ENCODE measurements at regions not wholly inside any gene's neighbourhood (a gene's known extent, or its start where the extent isn't known, plus 50 kb on each side); places are given as distances from the start of the nearest gene placed in this dataset.

DNA sequence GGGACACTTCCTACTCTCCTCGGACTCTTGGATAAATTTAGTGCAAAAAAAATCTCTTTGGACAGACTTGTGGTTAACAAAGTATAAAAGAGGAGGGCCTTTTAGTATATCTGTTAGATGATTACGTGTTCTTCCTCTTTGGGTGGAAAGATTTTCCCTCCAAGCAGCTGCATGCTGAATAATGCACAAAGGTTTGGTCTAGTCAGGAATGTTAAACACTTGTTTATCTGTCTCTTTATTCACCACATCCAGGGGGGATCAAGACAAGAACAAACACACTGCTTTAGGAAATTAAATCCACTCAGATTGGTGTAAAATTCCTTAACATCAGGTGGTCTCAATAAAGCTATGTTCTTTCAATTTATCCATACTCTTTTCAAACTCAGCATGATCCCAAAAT lies 260.9 kb upstream of the CHD6 start:
- no peaks in the 10 kb centered on the region for H3K27me3 ChIP-seq (ENCODE audit: control insufficient read depth, insufficient read depth, low read length)
- H3K27ac ChIP-seq (ENCODE audit: insufficient read depth, low read length), result no peak overlapping the region
- in situ Hi-C loops (cut with MboI; ENCODE audit: low sequenced_read_pairs), result no loop called here
- no peak overlapping the region for H2AK9ac ChIP-seq (replicated peaks; ENCODE audit: low read depth, low read length, poor library complexity)
- no peak overlapping the region for H3K23ac ChIP-seq (ENCODE audit: low read depth, low read length)
- H3K56ac ChIP-seq (ENCODE audit: extremely low read depth, insufficient read depth, low read length), result no peak overlapping the region
- no peak overlapping the region for H4K91ac ChIP-seq (ENCODE audit: insufficient read depth, low read depth, low read length)
- no peak for ATAC-seq (ENCODE audit: low read depth)
- no peak overlapping the region for H2BK20ac ChIP-seq (ENCODE audit: low read depth, low read length)
- no peak overlapping the region for H3K9ac ChIP-seq (ENCODE audit: low read depth, low read length)
- H4K20me1 ChIP-seq (ENCODE audit: insufficient read depth, low read length), result no peaks in the 10 kb centered on the region
- H3K4me3 ChIP-seq (ENCODE audit: insufficient read depth, low read depth, low read length), result no peak overlapping the region
- no CpG with 5 or more reads among the region's 2 CpGs for WGBS, 2 experiments (ENCODE audit: extremely low coverage in 2 of 2, insufficient read length in 1 of 2)
- H2BK15ac ChIP-seq (ENCODE audit: low read depth, low read length), result no peak overlapping the region
- TF ChIP-seq RCOR1 (IDR thresholded peaks at IDR 0.05; ENCODE audit: insufficient replicate concordance, low read length), result no peak
- TF ChIP-seq POLR2A (IDR thresholded peaks at IDR 0.05; ENCODE audit: low read depth, low read length), result no peak
- TF ChIP-seq CTCF (conservative IDR thresholded peaks at IDR 0.05; ENCODE audit: low read depth, low read length), result no peak
- TF ChIP-seq MAZ (IDR thresholded peaks at IDR 0.05; ENCODE audit: borderline replicate concordance, low read depth, low read length), result no peak
- TF ChIP-seq SMC3 (IDR thresholded peaks at IDR 0.05; ENCODE audit: low read depth, low read length), result no peak
- no peak for TF ChIP-seq RAD21 (IDR thresholded peaks at IDR 0.05; ENCODE audit: low read length)
- no peak for TF ChIP-seq CEBPB (IDR thresholded peaks at IDR 0.05; ENCODE audit: low read depth, low read length)
- no peak for TF ChIP-seq MXI1 (IDR thresholded peaks at IDR 0.05; ENCODE audit: borderline replicate concordance, low read depth, low read length)
- no peak overlapping the region for H3K18ac ChIP-seq (ENCODE audit: low read depth, low read length)
- H3K36me3 ChIP-seq (ENCODE audit: control insufficient read depth, insufficient read depth, low read length), result no peaks in the 10 kb centered on the region
- H2AFZ ChIP-seq (replicated peaks; ENCODE audit: low read length, poor library complexity), result no peak overlapping the region
- no peak overlapping the region for H4K5ac ChIP-seq (ENCODE audit: low read depth, low read length)
- H3K14ac ChIP-seq (replicated peaks; ENCODE audit: low read depth, low read length), result no peak overlapping the region
- H3K9me3 ChIP-seq (ENCODE audit: control insufficient read depth, insufficient read depth, low read length), result no peaks in the 10 kb centered on the region; the same call in 1 of the 2 replicates
- no peaks in the 10 kb centered on the region for H3K79me1 ChIP-seq (ENCODE audit: low read depth in 1 of 2, low read length in 2 of 2)
- H2AK5ac ChIP-seq (ENCODE audit: low read depth, low read length), result no peak overlapping the region
- ChIA-PET POLR2A (ENCODE audit: unreplicated experiment) (no interaction called here), CTCF (no interaction called here)
- no TSS peak for BruUV-seq (replicated peaks)
- no peak overlapping the region for H2BK120ac ChIP-seq (ENCODE audit: low read depth, low read length)
- dilution Hi-C loops (cut with HindIII; ENCODE audit: low sequenced_read_pairs, unreplicated experiment), result no loop called here
- H3K4ac ChIP-seq (ENCODE audit: low read depth, low read length), result no peak overlapping the region
- no peak for DNase-seq
- intact Hi-C loops (cut with micrococcal nuclease), result no loop called here
- no peak overlapping the region for H2BK5ac ChIP-seq (ENCODE audit: low read depth, low read length, poor library complexity, severe bottlenecking)
- H3K9me1 ChIP-seq (ENCODE audit: insufficient read depth, low read length), result no peaks in the 10 kb centered on the region
- H3K4me1 ChIP-seq (ENCODE audit: control insufficient read depth, insufficient read depth, low read length), result no peaks in the 10 kb centered on the region
- H3K4me2 ChIP-seq (ENCODE audit: low read depth, low read length), result no peak overlapping the region
- H4K8ac ChIP-seq (ENCODE audit: low read depth in 2 of 2, low read length in 2 of 2), result no peak overlapping the region
